ENCODE measurements at regions not wholly inside any gene's neighbourhood (a gene's known extent, or its start where the extent isn't known, plus 50 kb on each side); places are given as distances from the start of the nearest gene placed in this dataset.

DNA sequence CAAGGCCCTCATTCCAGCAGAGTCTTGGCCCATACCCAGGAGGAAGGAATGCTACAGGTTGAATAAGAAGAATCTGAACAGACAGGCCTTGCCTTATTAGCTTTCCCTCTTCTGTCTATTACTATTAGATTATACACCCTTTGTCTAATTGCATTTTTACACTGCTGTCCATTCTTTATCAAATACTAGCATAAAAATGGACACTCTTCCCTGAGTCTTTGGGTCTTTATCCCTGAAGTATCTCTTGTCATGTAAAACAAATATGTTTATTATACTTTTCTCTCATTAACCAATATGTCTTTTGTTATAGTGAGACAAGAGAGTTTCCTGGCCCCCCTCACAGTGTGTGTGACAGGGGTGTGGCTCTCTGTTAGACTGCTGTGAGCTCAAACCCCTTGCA is 897.4 kb upstream of the SEL1L start:
- DNase-seq (no peak), ATAC-seq (ENCODE audit: low FRiP score in 2 of 2) (no peak)
- no peaks in the 10 kb centered on the region for H3K27me3 ChIP-seq
- no peaks in the 10 kb centered on the region for H3K9me3 ChIP-seq
- H3K27ac ChIP-seq: no peak overlapping the region
- H3K4me3 ChIP-seq: no peak overlapping the region
- H3K4me1 ChIP-seq: no peaks in the 10 kb centered on the region
- H3K36me3 ChIP-seq: no peaks in the 10 kb centered on the region
- TF ChIP-seq EP300 (IDR thresholded peaks at IDR 0.05) (no peak), POLR2A (IDR thresholded peaks at IDR 0.05) (no peak), POLR2AphosphoS5 (IDR thresholded peaks at IDR 0.05) (no peak), CTCF (IDR thresholded peaks at IDR 0.05) (no peak)

DNA sequence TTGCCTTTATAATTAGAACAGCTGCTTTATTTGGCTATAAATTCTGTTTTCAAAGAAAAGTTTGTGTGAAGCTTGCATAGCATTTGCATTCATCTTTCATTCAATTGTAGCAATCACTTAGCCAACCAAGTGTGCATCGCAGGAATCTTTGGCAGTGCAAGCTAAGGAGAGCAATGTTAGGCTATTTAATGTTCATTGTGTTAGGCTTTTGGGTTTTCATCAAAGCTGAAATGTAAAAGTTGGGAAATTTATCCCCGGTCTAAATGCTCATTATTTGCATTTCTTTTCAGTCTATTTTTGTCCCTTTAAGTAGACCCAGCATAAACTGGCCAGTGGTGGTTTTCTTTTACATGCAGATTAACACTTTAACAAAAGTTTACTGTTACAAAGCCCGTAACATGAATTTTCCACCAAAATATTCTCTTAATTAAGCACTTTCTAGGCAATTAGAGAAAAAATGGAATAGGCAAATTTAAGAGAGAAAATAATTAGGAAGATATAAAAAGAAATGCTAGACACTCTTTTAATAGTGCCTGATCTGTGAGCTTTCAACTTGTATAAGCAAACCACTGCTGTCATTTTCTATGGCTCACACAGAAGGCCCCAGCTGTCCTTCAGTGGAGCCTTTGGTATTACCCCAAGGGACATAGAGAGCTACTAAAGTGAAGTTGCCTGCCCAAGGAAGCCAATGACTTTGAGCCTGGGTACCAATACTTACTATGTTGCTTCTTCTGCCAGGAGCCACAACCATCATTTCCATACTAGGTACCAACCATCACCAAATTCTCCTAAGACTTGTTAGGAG is 898.9 kb upstream of the SEL1L start:
- WGBS, 2 donors: 79% methylated on average over 3 of the region's 3 CpGs

DNA sequence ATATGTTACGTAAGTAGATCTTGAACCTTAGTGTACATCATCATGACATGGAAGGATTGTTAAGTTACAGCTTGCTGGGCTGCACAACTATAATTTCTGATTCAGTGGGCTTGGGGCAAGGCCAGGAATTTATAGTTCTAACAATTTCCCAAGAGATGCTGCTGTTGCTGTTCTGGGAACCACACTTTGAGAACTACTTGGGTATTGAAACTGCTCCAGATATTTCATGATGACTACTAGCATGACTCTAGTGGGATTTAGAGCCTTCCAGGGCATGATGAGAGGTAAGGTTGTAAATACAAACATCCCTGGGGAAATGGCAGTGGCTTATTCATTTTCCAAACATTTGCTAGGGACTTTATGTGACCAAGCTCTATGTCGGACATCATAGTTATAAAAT is 904.8 kb upstream of the SEL1L start:
- H3K27ac ChIP-seq: no peak overlapping the region
- no peak for DNase-seq
- no peak for TF ChIP-seq POLR2AphosphoS5 (IDR thresholded peaks at IDR 0.05)
- TF ChIP-seq EP300 (IDR thresholded peaks at IDR 0.05): no peak
- no peak for TF ChIP-seq CTCF (IDR thresholded peaks at IDR 0.05)
- TF ChIP-seq POLR2A (IDR thresholded peaks at IDR 0.05): no peak
- H3K4me3 ChIP-seq: no peak overlapping the region
- no peaks in the 10 kb centered on the region for H3K4me1 ChIP-seq
- no peaks in the 10 kb centered on the region for H3K9me3 ChIP-seq
- no peak for ATAC-seq (ENCODE audit: low FRiP score in 2 of 2)
- no peaks in the 10 kb centered on the region for H3K27me3 ChIP-seq
- no peaks in the 10 kb centered on the region for H3K36me3 ChIP-seq
- WGBS, 2 donors: 85 to 88% methylated on average over 2 of the region's 2 CpGs

More for the DNA sequence above, 898.9 kb upstream of the SEL1L start:
- H3K27ac ChIP-seq: no peak overlapping the region
- H3K4me3 ChIP-seq: no peak overlapping the region
- no peaks in the 10 kb centered on the region for H3K36me3 ChIP-seq
- no peak for TF ChIP-seq EP300 (IDR thresholded peaks at IDR 0.05)
- no peak for TF ChIP-seq POLR2A (IDR thresholded peaks at IDR 0.05)
- TF ChIP-seq CTCF (IDR thresholded peaks at IDR 0.05): no peak
- TF ChIP-seq POLR2AphosphoS5 (IDR thresholded peaks at IDR 0.05): no peak
- no peak for DNase-seq
- no peak for ATAC-seq (ENCODE audit: low FRiP score in 2 of 2)
- no peaks in the 10 kb centered on the region for H3K9me3 ChIP-seq
- no peaks in the 10 kb centered on the region for H3K4me1 ChIP-seq
- no peaks in the 10 kb centered on the region for H3K27me3 ChIP-seq

- DNase-seq (no peak), ATAC-seq (ENCODE audit: low FRiP score in 2 of 2) (no peak)
- Histone ChIP-seq H3K36me3 (no peaks in the 10 kb centered on the region), H3K27me3 (no peaks in the 10 kb centered on the region), H3K4me1 (no peaks in the 10 kb centered on the region), H3K27ac (no peak overlapping the region), H3K9me3 (no peaks in the 10 kb centered on the region), H3K4me3 (no peak overlapping the region)
- WGBS, 2 donors: 74 to 89% methylated on average over 3 of the region's 3 CpGs
- TF ChIP-seq CTCF (IDR thresholded peaks at IDR 0.05): no peak
- no peak for TF ChIP-seq EP300 (IDR thresholded peaks at IDR 0.05)
- TF ChIP-seq POLR2A (IDR thresholded peaks at IDR 0.05): no peak
- no peak for TF ChIP-seq POLR2AphosphoS5 (IDR thresholded peaks at IDR 0.05)
Observed at GRCh38 chr14:82441270-82441669, 907.6 kb upstream of the SEL1L start.

All from upper lobe of left lung (tissue), 6 donors.